CD4-positive, alpha-beta T cell treated with Interleukin-10 for 1 hour (primary cell): ENCODE measurements at regions not wholly inside any gene's neighbourhood (a gene's known extent, or its start where the extent isn't known, plus 50 kb on each side); places are given as distances from the start of the nearest gene placed in this dataset.

Source experiments
- DNase-seq: peaks from one replicate; pipeline ENCODE4 v3.0.0-alpha.2; 2020

- DNase-seq = no peak
Measured at GRCh38 chr10:129365767-129366402, 101.2 kb upstream of the MGMT start.

- DNase-seq = no peak
Measured at GRCh38 chr10:129366450-129366849, 100.6 kb upstream of the MGMT start.

- no peak for DNase-seq
Measured at GRCh38 chr10:129369566-129369965, 97.5 kb upstream of the MGMT start.

GRCh38 chr10:129371541-129371940 is 95.5 kb upstream of the MGMT start:
- DNase-seq = no peak

GRCh38 chr10:129372172-129372571 is 94.9 kb upstream of the MGMT start:
- DNase-seq = no peak

DNA sequence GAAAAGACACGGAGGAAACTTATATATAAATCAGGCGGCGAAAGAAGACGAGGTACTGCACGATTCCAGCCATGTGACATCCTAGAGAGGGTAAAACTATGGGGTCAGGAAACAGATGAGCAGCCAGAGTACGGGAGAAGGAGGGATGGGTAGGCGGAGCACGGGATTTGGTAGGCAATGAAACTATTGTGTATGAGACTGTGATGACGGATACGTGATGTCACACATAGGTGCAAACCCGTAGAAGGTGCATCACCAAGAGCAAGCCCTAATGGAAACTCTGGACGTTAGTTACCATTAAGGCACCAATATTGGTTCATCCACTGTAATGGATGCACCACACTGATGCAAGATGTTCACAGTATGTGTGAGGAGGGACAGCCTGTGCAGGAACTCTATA is 93.8 kb upstream of the MGMT start:
- no peak for DNase-seq

DNA sequence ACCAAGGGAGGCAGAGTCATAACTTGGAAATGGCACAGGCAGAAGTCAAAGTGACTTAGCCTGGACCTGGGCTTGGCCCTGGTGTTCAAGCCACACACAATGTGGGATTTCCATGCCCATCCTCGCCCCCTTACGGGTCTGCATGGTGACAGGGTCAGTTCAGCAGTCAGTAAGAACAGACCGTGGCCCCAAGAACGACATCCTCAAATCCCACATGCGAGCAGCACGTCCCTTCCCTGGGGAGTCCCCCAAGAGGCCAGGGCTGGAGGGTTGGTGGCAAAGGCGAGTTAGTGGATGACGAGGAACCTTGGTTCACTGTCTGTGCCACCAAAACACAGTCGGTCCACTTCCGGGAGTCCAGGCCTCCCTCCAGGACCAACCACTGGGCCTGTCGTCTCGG is 93.3 kb upstream of the MGMT start:
- no peak for DNase-seq

- DNase-seq = no peak
Measured at GRCh38 chr10:129375171-129375570, 91.9 kb upstream of the MGMT start.

DNA sequence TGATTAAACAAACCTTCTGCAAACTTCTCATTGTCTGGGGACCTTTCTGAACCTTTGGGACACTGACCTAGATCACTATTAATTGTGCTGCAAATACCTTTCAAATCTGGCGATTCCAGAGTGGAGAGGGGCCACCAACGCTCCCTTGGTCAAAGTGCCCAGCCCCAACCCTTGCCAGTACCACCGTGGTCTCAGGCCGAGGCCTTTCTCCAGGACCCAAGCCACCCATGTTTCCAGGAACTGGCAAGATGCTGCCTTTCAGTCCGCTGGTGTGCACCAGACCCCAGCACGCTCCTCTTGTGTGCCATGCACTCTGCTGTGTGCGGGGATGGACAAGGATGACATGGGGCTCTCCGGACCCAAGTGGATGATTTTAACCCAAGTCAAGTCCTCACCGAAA is 91.1 kb upstream of the MGMT start:
- DNase-seq = no peak

GRCh38 chr10:129380279-129380678 is 86.8 kb upstream of the MGMT start:
- no peak for DNase-seq

DNA sequence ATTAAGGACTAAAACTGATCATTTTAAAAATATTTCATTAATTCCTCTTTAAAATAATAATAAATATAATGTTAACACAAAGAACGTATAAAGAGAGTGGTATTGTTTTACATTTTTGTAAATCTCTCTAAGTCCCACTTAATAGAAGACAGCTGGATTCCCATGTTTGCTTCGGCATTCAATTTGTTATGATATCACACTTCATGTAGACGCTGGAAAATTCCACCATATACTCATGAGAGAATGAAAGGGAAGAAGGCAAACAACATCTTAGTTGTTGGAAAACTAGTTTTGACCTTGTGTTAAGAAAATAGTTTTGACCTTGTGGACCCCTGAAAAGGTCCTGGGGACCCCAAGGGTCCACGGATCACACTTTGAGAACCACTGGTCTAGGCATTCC is 85.3 kb upstream of the MGMT start:
- DNase-seq = no peak

- DNase-seq = no peak
Measured at GRCh38 chr10:129382401-129382800, 84.6 kb upstream of the MGMT start.

DNA sequence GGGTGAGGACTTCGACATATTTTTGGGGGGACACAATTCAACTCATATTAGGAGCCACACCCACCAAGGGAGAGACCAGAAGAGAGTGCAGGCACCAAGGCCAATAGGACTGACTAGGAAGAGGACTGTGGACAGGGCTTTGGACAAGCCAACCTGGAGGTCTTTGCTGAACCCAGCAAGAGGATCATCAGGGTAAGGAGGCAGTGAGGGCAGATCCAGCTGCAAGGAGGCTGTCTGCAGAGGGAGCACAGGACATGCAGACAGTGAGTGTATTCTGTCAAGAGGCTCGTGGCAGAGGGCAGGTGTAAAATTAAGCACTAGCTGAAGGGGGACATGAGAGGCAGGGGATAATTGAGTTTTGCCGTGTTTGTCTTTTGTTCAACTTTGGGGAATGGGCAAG is 83.4 kb upstream of the MGMT start:
- no peak for DNase-seq

DNA sequence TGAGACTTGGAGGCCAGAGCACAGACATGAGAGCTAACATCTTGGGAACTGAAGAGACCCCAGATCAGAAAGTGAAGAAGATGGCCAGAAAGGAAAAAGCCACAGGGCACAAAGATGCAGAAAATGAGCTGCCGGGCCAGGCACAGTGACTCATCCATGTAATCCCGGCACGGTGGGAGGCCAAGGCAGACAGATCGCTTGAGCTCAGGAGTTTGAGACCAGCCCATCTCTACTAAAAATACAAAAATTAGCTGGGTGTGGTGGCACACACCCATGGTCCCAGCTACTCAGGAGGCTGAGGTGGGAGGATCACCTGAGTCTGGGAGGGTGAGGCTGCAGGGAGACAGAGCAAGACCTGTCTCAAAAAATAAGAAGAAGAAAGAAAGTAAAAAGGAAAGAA is 81.4 kb upstream of the MGMT start:
- no peak for DNase-seq

- DNase-seq = no peak
Measured at GRCh38 chr10:129386415-129387257, 80.4 kb upstream of the MGMT start.

- DNase-seq = no peak
Measured at GRCh38 chr10:129387258-129387525, 79.8 kb upstream of the MGMT start.

DNA sequence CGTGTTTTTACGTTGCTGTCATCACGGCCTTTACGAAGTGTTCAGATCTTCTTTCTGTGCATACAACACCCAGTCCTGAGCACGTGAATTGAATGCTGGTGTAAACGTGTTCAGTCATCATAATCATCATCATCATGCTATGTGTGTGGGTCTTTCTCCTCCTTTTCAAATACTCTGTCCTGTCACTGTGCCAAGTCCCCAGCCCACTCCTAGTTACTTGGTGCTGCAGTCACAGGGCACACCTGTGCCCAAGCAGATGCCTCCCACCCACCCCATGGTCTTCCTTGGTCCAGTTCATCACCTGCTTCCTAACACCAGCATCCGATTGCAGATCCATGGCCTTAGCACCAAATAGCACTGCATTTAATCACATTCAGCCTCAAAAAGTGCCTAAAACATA is 78.6 kb upstream of the MGMT start:
- no peak for DNase-seq

GRCh38 chr10:129389194-129389593 is 77.8 kb upstream of the MGMT start:
- no peak for DNase-seq

- DNase-seq = no peak
Measured at GRCh38 chr10:129390147-129390546, 76.9 kb upstream of the MGMT start.

GRCh38 chr10:129390726-129391125 is 76.3 kb upstream of the MGMT start:
- DNase-seq = no peak

DNA sequence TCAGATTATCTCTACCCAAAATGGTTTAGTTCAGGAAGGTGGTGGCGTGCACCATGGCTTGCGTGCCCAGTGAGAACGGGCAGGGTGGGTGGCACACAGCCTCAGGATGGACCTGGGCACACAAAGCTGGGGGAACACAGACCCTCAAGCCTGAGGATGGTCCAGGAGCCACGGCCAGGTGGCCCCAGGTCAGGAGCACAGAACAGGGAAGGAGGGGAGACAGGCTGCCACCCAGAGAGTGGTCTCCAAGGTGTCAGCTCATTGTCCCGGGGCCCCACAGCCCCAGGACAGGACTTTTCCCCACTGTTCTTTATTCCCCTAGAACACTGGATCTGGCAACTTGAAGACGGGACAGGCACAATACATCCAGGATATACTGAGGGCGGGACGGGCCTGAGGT is 75.6 kb upstream of the MGMT start:
- DNase-seq = no peak

DNA sequence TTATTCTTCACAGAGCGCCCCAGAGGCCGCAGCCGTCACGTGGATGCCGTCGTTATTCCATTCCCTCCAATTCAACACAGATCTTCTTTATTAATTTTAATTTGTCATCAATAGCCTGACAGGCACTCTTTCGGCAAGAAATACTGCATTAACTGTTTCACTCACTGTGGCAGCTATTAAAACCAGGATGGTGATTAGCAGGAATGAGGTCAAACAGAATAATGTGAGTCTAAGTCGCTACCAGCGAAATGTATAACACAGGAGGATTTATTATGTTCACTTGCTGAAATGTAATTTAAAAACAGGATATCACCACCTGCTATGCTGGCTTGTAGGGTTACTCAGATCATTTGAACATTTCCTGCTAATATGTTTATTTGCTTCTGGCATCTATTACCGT is 74.2 kb upstream of the MGMT start:
- no peak for DNase-seq

DNA sequence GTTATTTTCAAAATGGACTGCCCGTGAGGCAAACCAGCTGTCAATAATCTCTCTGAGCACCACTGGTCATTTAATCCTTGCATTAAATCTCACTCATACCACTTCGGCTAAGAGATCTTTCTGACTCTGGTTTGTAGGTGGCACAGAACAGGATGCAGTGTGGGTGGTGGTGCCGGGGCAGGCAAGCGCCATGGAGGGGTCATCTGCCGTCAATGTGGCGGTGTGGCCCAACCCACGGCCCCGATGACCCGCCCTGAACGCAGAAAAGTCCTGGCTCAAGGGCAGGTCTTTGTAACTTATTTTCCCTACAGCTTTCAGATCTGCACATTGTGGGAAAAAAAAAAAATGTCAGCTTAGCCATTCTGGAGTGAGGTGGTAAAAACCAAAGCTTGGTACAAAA is 73.2 kb upstream of the MGMT start:
- DNase-seq = no peak

DNA sequence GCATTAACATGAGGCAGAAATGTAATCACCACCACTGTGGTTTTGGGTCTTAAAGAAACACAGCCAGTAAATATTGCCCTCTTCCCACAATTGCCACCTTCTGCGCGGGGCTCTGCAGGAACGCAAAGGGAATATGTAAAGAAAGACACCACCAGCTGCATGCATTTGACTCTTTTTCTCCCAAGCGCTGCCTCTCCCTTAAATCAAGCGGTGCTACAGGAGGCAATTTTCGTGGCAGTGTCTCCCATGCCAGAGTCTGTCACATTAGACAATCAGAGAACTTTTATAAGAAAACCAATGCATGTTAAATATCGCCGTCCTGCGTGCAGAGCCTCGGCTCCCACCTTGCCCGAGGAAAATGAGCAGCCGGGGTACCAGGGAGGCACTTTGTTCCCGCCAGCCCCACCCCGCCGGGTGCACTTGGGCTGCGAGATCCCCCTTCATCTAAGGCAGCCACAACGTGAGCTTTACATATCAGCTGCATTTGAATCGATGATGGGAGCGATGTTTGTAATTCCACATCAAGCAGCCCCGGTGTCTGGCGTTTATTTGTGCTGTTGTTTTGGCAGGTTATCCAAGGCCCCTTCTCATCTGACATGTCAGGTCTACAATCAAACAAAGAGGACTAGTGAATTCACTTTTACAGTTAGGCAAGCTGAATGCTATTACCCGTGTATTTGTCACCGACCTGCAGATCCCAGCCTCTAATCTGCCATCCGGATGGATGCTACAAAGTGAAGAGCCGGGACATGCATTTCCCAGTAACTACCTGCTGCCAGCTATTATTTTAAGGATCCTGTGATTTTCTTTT is 72.3 kb upstream of the MGMT start:
- no peak for DNase-seq
